PFSK-1 (cell line): ENCODE measurements at regions not wholly inside any gene's neighbourhood (a gene's known extent, or its start where the extent isn't known, plus 50 kb on each side); places are given as distances from the start of the nearest gene placed in this dataset.

Experiments used
- FOXP2 ChIP-seq: optimal IDR thresholded peaks from 2 replicates; pipeline ENCODE3; 2011; ENCODE audit warnings: borderline replicate concordance, control low read depth, inconsistent platforms; ENCODE audit not compliant: insufficient read depth; ENCODE audit errors: extremely low read length, extremely low read depth
- POLR2AphosphoS5 ChIP-seq: IDR thresholded peaks from 2 replicates; pipeline ENCODE4 v1.6.1; 2012; ENCODE audit warnings: low read depth, mild to moderate bottlenecking, control low read depth, low read length, moderate library complexity
- REST ChIP-seq, 2 experiments: IDR thresholded peaks; 2 replicates each; pipeline versions ENCODE4 v1.6.1 to v1.8.0; 2011 to 2012; ENCODE audit warnings: low read depth in 2 of 2, low read length in 2 of 2, control low read depth in 1 of 2, inconsistent platforms in 1 of 2, mild to moderate bottlenecking in 1 of 2, moderate library complexity in 1 of 2; ENCODE audit not compliant: insufficient read depth in 1 of 2
- SIN3A ChIP-seq: IDR thresholded peaks from 2 replicates; pipeline ENCODE4 v1.6.1; 2012; ENCODE audit warnings: mild to moderate bottlenecking, low read length, moderate library complexity, borderline replicate concordance; ENCODE audit not compliant: insufficient read depth
- TAF1 ChIP-seq: IDR thresholded peaks from 2 replicates; pipeline ENCODE4 v1.6.1; 2012; ENCODE audit warnings: low read length, control low read depth, borderline replicate concordance; ENCODE audit not compliant: insufficient read depth

GRCh38 chr15:62430552-62430951 lies 265.5 kb upstream of the C2CD4B start:
- TF ChIP-seq POLR2AphosphoS5 (no peak), TAF1 (no peak), REST (IDR thresholded peaks at IDR 0.05; ENCODE audit: insufficient read depth in 1 of 2, low read depth in 2 of 2, low read length in 2 of 2) (no peak), SIN3A (no peak), FOXP2 (no peak)

- TF ChIP-seq SIN3A (no peak), POLR2AphosphoS5 (no peak), REST (IDR thresholded peaks at IDR 0.05; ENCODE audit: insufficient read depth in 1 of 2, low read depth in 2 of 2, low read length in 2 of 2) (no peak), FOXP2 (no peak), TAF1 (no peak)
Observed at GRCh38 chr15:62431008-62431797, 266.1 kb upstream of the C2CD4B start.

GRCh38 chr15:62431817-62432216 lies 266.7 kb upstream of the C2CD4B start:
- no peak for TF ChIP-seq REST (IDR thresholded peaks at IDR 0.05; ENCODE audit: insufficient read depth in 1 of 2, low read depth in 2 of 2, low read length in 2 of 2)
- no peak for TF ChIP-seq TAF1
- no peak for TF ChIP-seq SIN3A

GRCh38 chr15:62432702-62433398 lies 267.8 kb upstream of the C2CD4B start:
- TF ChIP-seq SIN3A, result no peak
- no peak for TF ChIP-seq REST (IDR thresholded peaks at IDR 0.05; ENCODE audit: insufficient read depth in 1 of 2, low read depth in 2 of 2, low read length in 2 of 2)
- TF ChIP-seq FOXP2, result no peak
- no peak for TF ChIP-seq TAF1
- no peak for TF ChIP-seq POLR2AphosphoS5
